HuH-7.5 (cell line): ENCODE measurements at regions not wholly inside any gene's neighbourhood (a gene's known extent, or its start where the extent isn't known, plus 50 kb on each side); places are given as distances from the start of the nearest gene placed in this dataset.

Source experiments
- DNase-seq: peaks from one replicate; pipeline ENCODE4 v3.0.0; 2011; ENCODE audit warnings: low spot score

DNA sequence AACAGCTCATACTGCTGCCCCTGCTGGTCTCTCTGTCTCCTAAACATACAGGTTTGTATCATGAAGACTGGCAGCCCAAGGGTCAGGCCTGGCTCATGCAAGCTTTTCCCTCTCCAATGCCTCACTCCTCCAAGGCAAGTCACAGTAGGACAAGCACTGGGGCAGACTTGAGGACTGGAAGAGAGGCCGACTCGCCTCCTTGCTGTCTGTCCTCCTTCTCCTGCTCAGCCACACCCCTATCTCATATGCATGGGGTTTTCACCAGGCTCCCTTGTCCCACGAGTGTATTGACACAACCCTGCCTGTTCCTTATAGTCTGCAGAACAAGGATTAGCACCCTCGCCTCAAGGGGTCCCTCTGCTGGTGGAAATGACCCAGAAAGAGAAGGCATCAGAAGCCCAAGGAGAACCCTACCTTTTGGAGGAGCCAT, 223.7 kb downstream of the SOX11 start:
- no peak for DNase-seq

DNA sequence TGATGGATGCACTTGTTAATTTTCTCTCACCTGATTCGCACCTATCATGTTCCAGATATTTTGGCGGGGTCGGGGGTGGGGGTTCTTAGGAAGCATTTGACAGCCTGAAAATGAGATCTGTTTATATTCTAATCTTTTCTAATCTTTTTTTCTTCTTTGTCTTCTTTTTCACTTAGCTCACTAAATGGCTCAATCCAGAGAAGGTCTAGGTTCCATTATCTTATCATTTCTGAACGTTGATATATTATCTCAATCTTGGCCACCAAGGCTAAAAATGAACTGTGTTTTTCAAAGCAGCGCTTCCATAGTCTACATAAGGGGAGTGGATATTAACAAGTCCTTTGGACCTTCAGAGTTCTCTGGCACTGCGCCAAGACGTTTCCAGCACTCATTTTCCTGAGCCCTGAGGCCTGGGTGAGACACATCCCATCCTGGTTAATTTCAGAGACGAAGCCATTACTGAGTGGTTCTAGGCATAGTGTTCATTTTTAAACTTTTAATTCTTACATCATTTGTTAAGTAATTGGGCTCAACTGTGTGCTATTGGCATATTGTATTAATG, 229.0 kb downstream of the SOX11 start:
- no peak for DNase-seq

DNA sequence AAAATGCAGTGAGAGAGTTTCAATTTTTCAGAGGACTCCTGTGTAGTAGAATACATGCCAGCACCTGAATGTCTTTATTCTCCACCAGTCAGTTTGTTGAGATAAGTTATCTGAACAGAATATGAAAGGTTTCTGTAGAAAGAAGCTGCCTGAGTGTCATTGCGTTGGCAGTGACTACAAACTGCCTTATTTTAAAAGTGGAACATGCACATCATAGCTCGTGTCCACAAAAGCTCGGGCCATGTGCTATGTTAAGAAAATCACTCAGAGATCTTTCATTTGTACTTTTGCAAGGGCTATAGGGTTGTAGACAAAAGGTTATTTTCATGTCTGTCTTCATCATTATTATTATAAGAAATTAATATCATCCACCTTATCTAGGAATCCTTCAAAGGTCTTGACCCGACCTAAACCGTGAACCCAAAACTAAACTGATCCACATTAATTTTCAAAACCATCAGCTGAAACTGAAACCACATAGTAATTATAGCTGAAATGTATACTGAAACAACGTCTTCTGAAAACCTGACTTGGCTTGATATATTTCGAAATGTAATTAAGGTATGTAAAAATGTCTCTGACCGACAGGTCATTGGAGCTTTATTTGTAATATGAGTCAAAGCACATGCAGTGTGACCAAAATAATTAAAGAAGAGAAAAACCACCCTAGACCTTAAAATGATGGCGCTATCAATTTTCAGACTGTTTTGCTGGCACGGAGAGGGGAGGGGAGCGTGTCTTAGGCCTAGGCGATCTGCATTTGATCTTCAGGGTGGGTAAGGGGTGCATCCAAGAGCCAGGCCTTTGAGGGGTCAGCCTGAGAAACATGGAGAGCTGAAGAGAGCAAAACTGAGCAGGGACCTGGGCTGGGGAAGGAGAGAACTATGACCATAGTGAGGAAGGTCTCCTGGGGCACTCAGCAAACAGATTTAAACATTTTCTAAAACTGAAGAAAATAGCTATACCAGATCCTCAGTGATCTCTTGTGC, 232.1 kb downstream of the SOX11 start:
- DNase-seq, result no peak

DNA sequence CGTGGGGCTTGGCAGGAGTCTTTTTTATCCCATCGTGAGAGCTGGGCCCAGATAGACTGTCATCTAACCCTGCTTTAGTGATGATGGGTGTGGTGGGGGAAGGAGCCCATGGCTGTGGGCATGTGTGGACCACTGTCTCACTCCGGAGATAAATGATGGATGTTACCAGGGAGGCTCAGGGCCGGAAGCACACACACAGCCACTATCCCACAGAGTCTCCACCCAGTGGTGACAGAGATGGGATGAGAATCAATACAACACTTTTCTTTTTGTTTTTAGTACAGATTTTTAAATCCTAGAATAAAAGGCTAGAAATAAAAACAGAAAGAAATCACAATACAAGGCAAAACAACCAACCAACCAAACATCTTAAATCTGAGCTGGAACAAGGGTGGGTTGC, 233.4 kb downstream of the SOX11 start:
- no peak for DNase-seq

DNA sequence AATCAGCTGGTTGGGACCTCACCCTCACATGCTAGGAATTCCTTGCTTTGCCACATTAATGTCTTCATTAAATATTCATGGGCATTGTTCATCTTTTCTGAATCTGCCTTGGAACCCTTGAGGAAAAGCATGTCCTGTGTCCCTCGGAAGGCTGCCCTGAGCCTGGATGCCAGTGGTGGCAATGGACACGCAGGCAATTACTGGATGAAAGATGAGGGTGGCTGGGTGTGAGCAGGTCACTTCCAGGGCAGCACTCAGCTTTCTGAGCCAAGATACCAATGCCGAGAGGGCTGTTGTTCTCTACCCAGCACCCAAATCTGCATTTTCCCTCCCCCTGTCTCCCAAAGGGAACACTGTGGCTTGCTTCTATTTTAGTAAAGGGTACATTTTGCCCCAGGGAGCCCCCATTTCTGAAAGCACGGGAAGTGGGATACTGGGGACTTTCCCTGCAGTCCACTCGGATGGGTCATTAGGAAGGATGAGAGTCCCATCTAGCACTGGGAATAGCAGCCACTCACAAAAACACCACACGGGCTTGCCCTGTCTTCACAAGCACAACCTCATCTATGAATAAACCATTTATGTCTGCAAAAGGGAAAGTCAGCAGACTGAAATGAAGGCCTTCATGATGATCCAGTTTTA, 234.8 kb downstream of the SOX11 start:
- DNase-seq, result no peak

DNA sequence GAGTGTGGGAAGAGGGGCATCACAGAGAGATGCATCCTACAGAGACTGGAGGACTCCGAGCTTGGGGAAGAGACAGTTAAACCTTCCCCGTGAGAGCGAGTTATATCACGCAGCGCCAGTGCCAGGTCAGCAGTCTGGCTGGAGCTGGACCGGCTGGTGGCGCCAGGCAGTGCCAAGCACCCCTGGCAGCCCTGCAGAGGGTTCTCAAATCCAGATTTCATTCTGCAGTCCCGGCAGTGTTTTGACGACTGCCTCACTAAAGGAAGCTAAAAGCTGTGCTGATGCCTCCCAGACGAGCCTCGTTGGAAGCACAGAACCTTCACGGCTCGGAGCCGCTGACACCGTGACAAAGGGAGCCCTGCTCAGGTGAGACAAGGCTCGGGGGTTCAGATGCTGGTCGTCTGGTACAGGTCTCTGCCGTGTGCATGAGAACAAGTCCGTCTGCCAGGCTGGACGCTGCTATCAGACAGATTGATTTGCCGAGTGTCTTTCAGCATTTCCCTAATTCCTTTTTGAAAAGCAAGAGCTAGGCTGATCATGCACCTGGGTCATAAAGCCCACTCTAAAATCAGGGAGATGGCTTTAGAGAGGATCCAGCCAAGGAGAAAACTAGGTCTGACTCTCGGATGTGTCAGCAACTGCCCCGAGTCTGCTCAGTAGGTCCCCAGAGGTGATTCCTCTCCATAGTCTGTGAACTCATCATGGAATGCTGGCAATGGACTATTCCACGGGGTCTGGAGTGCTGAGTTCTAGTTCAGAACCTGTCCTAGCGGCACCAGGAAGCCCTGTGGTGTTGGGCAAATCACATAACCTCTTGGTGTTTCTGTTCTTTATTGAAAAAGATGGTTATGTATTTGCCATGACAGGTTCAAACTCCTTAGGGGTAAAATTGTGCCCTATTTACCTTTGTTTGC, 240.6 kb downstream of the SOX11 start:
- DNase-seq, result no peak

DNA sequence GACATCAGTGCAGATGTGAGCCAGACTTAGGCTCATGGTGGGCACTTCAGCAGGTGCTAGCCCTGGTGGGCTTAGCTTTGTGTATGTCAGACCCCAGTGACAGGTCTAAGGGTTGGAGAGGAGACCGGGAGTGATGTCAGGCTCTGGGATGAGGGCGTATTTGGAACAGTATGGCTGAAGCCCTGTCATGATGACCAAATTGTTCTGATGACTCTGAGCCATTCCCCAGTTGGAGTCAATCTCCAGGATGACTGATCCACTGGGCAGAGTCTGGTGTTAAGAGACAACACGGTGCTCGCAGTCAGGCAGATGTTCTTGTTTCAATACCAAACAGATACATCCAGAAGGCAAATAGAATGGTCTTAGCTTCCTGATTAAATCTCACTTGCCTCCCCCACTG, 241.5 kb downstream of the SOX11 start:
- no peak for DNase-seq

DNA sequence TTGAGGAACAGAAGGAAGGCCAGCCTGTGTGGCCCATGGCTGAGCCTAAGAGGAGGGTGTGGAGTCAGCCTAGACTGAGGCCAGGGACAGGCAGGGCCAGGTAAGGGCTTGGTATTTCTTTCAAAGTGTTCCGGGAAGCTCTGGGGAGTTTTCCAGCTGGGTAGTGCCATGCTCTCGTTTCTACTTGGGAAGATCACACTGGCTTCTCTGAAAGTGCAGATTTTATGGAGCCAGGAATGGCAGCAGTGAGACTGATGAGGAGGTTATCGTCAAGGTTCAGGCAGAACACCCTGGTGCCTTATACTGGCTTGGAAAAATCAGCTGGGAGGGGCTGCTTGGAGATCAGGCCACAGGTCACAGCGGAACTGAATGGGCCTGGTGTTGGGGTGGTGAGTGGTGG, 245.1 kb downstream of the SOX11 start:
- DNase-seq, result no peak

DNA sequence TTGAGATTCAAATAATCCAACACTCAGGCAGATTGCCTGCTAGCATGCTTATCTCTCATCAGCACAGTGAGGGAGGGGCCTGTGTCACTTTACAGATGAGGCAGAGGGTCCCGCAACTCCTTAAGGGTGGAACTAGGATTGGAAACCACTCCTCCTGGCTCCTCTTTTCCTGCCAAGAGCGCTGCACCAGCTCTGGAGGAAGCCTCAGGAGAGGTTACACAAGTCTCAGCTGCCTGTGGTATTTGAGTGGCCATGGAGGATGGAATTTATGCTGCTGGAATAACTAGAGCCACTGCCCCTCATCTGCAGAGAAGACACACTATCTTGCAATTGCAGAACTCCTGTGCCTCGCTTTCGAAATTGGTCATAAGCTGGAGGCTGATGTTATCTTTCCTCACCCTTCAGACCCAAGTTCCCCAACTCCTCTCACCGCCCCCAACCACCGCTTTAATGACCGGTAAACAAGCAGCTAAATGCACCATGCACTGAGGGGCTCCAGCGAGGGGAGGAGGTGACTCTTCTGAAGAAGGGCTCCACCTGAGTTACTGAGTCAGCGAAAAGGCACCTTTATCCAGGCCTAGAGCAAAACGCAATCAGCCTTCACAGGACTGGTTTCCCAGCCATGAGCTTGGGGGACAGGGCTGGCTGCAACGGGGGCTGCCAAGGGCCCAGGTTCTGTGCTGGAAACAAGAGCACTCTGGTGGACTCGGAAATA, 245.8 kb downstream of the SOX11 start:
- DNase-seq, result no peak

DNA sequence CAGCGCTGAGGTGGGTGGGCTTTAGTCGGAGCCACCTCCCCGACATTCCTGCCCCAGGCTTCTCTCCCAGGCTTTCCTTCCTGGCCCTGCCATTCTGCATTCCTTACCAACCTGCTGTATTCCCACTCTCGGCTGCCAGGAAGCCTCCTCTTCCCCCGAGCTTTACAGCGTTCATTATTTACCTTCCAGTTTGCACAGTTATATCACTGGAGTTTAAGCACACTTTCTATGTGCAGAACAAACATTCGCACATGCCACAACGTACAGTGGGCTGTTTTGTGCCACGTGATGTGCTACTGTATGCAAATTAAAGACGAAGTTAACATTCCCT, 246.3 kb downstream of the SOX11 start:
- no peak for DNase-seq

DNA sequence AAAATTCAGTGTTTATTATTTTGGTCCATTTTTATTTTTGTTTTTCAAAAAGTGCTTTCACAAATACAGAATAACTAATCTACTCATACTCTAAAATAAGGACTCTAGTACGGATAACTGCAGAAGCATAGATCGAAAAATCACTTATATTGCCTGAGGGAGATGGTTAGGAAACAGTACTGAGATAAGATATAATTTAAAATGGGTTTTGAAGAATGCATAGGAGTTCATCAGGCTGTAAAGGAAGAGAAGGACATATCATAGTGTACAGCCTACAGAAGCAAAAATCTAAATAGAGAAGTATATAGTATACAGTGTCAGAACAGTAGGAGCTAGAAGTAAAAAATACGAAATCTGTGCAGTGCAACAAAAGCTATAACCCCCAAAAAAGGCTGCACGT, 247.4 kb downstream of the SOX11 start:
- no peak for DNase-seq

DNA sequence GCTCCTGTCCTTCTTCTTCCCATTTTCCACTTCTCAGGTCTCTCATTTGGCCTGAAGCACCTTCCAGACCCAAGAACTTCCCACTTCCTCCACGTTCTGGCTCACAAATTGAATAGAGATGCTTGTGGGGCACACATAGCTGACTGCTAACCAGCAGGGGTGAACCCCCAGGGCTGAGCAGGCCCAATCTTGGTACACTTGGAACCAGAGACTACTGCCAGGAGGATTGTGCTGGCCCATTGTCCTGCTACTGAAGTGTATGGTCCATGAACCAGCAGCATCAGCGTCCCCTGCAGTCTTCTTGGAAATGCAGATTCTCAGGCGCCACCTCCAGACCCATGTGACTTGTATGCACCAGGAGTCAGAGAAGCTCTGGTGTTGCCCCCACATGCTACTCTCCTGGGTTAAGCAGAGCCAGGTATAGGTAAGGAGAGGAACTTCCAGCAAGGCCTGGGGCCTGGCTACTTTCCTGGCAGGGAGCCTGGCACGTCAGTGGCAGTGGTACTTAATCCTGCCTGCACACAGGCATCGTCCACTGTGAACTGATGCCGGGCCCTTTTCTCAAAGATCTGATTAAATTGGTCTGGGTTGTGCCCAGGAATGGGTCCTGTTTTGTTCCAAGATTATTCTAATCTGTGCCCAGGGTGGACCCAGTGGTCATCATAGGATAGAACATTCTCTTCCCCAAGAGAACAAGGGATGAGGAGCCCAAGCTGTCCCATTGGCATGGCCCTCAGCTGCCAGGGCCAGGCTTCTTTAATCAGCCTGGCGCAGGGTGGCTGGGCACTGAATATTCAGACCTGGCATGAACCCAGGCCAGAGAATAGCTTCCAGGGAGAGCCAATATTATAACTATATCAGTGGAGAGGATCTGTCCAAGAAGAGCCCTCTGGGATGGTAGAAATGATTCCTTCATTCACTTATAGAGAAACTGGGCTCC, 248.7 kb downstream of the SOX11 start:
- DNase-seq, result no peak

DNA sequence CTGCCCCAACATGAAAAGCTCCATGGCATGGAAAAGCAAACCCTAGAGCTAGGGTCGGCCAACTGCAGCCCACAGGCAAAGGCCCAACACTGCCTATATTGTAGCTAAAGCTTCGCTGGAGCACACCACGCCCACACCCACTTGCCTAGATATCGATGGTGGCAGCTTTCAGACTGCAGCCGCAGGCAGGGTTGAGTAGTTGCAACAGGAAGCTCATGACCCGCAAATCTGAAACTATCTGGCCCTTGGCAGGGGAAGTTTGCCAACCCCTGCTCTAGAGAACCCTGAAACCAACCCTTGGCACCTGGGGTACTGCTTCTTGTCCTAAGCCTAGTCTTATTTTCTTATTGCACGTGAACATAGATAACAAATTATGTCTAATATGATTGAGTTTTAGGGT, 250.0 kb downstream of the SOX11 start:
- DNase-seq, result no peak

DNA sequence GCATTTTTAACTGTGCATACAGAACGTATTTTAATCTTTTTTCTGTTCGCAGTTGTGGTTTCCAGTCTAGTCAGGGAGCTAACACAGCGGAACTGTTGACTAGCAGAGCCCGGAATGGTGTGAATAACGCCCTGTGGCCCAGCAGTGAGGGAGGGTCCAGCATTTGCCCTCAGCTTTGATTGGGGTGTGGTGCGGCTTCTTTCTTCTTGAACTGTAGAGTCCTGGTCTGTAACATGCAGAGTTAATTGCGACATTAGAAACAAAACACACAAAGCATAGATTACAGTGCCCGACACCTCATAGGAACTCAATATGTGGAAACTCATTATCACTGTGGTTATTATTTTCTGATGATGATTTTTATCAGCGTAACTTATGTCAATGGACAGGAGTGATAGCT, 253.6 kb downstream of the SOX11 start:
- DNase-seq, result no peak

DNA sequence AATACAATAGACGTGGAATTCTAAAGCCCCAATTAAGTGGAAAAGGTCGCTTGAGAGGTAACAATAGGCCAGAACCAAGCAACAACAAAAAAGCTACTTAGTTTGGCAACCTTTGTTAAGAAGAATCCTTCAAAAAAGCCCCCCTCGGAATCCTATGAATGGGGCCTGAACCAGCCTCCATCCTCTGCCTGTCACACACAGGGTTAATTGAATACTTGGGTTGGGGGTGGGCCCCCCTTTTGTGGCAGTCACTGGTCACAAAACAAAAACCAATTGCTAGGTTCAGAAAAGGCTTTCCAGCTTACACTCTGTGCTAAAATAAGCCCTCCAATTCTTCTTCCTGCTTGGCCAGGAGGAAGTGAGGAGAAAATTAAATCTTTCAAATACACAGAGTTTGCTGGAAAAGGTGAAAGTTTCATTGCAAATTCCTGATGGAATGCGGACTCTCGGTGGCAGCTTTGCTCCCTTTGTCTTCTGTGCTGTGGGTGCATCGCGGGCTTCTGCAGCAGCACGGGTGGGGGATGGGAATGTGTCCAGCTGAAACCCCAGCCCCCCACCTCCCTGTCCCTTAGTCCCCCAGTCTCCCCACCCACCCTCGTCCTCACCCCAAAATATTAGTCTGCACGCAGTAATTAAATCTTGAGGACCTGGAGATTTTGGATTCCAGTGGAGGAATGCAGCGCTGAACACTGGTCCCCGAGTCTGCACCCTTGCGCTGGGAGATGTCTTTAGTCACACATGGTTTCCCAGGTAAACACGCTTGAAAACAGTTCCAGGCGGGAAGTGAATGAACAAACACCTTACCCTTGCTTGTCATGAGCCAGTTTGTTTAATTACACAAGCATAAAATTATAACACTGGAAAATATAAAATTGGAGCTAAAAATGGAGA, 254.3 kb downstream of the SOX11 start:
- DNase-seq, result no peak

DNA sequence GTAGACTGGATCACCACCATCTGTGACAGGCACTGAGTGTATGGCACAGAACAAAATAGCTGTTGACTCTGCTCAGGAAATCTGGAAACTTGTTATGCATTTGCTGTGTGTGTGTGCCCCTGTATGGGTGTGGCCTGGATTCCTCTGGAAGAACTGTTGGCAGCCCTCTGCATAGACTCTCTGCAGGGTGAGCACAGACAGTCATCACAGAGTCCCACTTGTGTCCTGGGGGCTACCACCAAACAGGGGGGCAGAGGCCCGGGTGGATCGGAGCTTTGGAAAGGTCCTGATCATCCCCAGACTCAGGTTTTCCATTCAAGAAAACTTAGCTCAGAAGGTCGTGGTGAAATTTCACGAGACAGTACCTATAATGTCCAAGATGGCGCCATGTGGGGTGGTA, 258.6 kb downstream of the SOX11 start:
- DNase-seq, result no peak

DNA sequence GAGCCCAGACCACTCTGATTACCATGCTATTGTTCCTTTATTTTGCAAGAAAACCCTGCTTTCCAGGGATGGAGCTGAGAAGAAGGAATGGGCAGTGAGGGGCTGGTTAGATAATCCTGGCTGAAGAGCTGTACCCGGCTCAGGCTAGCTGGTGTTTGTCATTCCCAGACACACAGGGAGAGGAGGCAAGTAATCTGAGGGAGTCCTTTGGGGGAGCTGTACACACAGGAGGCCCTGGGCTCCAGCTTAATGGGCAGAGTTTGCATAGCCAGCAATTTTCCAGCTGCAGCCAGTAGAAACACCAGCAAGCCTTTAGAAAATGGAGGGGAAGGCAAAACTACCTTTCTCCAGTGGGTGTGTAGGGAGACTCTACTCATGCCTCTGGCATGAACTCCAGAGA, 259.3 kb downstream of the SOX11 start:
- no peak for DNase-seq

DNA sequence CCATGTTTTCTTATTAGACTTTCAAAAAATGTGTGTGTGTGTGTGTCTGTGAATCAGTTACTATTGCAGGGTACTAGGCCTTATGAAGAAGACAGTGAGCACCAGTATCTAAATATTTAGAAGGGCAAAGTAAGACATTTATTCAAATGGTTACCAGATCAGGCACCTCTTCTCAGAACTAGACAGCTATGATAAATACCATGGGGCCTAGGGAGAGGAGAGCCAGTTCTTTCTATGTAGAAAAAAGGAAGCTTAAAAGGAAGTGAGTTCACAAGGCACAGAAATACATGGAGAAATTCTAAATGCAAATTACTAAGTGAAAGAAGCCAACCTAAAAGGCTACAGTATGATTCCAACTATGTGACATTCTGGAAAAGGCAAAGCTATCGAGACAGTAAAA, 261.3 kb downstream of the SOX11 start:
- DNase-seq, result no peak

DNA sequence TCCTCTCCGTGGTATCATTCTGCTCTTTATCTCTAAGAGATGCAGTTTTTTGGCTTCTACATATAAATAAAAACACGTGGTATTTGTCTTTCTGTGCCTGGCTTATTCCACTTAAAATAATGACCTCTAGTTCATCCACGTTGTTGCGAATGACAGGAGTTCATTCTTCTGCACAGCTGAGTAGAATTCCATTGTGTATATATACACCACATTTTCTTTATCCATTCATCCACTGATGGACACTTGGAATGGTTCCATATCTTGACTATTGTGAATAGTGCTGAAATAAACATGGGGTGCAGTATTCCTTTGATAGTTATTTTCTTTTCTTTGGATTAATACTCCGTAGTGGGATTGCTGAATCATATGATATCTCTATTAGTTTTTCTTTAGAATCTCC, 262.3 kb downstream of the SOX11 start:
- DNase-seq, result no peak
